Stimulated activated CD4-positive, alpha-beta T cell treated with anti-CD3 and anti-CD28 coated beads, Interleukin-4, amount 100 ng/mL, for 48 hours (primary cell): ENCODE measurements at regions not wholly inside any gene's neighbourhood (a gene's known extent, or its start where the extent isn't known, plus 50 kb on each side); places are given as distances from the start of the nearest gene placed in this dataset.

ENCODE experiments used
- DNase-seq, 2 donors: peaks; one replicate each; pipeline ENCODE4 v3.0.0-alpha.2; 2020; ENCODE audit warnings: low read depth in 2 of 2

DNA sequence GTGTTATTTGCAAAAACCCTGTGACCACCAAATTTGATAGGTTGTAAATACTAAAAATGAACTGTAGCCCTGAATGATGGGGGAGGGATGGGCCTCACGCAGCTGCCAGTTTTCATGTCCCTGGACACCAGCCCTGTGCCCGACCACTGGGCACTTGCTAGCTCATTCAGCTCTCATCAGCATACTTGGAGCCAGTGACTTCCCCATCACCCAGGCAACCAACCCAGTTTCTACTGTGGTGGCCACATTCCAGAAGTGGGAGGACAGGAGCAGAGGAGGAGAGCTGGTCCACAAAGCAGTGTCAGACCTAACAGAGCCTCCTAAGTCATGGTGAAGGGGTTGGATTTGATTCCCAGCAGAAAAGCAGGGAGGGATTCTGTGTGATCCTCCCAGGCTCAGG lies 128.2 kb downstream of the CPEB2 start:
- DNase-seq, result no peak

GRCh38 chr4:15131551-15131950 lies 129.3 kb downstream of the CPEB2 start:
- DNase-seq, result no peak

DNA sequence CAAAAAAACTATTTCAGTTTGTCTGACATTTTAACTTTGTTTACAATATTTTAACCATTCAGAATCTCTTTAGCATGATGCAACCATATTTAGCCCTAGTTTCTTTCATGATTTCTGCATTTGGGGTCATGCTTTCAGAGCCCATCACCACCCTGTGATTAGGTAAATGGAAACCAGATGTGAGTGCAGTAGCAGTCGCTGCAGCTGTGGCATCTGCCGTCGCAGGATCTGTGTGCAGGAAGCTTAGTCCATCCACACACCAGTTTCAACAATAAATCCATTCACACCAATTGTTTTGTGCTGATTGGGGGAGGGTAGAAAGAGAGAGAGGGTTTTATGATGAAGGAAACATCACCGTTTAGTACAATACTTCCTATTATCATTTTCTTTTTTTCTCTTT lies 130.5 kb downstream of the CPEB2 start:
- DNase-seq, result no peak

DNA sequence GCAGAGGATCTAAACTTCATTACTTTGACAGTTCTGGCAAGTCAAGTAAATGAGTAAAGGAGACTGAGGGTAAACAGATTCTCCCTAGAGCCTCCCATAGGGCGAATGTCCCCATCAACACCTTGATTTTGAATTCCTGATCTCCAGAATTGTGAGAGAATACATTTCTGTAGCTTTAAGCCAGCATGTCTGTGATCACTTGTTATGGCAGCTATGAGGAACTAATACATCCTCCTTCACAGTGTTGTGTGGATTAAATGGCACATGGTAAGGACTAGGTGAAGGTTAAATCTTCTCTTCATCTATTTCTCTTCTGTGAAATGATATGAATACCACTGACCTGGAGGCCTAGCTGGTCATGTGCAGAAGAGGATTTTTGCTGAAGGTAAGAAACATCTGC lies 137.3 kb downstream of the CPEB2 start:
- DNase-seq, result no peak

DNA sequence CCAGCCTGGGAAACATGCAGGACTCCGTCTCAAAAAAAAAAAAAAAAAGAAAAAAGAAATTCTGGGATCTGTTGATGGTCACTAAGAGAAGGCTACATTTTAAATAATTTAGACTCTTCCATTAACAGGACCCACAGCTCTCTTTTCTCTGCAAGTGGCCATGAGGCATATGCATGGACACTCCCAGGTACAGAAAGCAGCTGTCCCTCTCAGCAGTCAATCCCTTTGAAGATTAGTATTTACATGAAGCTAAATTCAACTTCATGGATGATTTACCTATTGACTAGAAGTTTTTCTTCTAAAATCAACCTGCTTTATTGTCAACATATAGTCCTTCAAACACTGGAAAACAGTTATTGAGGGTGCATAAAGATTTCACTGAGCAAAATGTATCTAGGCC lies 139.9 kb downstream of the CPEB2 start:
- DNase-seq, result no peak

GRCh38 chr4:15143551-15143950 lies 141.3 kb downstream of the CPEB2 start:
- DNase-seq, result no peak

- DNase-seq, result no peak
Observed at GRCh38 chr4:15144249-15144966, 142.1 kb downstream of the CPEB2 start.

- DNase-seq, result no peak
Observed at GRCh38 chr4:15144967-15145295, 142.7 kb downstream of the CPEB2 start.

DNA sequence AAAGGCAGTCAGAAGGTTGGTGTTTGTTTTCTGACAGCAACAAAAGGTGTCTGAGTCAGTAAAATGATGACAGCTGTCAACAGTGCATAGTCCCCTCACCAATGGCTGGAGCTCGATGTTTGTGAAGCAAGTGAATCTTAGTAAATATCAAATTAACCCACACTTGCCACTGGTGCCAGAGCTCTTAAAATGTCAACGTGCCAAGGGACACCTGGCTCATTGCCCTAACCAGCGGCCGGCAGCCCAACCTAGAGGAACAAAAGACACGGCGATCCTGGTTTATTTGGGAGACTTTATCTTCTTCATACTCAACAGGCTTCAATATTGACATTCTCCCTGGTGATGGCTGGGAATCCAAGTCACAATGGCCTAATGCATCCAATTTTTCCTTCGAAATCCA lies 143.4 kb downstream of the CPEB2 start:
- DNase-seq, result no peak

DNA sequence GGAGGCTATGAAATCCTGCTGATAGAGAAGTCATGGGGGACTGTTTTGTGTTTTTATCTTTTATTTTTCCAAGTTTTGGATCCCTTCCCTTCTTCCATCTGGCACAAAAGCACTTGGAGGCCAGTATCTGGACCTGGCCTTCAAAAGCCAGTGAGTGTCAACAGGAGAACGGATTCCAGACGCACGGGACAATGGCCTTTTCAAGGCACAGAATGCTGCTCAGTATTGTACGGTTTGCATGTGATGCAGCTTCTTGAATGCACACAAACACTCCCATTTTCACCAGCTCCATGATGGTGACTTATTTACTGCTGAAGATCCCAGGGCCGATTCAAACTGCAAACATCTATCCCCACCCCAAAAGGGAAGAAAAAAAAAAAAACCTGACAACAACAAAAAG lies 145.4 kb downstream of the CPEB2 start:
- no peak for DNase-seq

DNA sequence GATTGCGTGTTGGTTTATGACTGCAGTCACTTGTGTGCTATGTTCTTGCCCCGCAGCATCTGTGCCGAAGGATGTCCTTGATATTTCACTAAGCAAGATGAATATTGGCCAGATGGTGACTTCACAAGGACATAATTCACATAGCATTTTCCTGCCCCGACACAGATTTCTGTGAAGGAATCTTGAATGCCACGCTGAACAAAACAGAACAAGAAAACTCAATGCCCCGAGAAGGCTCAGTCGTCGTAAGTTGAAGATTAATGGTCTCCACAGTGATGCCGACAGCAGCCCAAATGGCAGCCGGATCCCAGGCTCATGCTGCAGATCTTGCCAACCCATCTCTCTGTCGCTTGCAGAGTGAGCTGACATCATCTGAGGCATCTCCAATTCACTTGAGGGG lies 145.9 kb downstream of the CPEB2 start:
- DNase-seq, result no peak

DNA sequence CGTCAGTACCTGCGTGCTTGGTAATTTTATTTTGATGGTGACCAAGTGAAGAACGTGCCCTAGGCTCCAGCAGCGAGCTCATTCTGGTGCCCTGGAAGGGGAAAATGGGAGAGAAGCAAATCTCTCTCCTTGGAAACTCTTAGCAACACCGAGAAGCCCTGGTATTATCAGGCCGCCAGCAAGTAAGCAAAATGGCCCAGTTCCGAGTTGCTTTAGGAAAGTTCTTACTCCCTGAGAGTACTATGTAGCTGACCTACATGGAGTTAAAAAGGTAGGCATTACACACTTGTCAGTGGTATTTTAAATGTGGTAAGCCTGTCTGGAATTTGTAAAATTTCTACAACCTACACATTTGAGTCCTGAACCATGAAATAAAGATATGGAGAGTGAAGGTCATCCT lies 146.4 kb downstream of the CPEB2 start:
- DNase-seq, result no peak

DNA sequence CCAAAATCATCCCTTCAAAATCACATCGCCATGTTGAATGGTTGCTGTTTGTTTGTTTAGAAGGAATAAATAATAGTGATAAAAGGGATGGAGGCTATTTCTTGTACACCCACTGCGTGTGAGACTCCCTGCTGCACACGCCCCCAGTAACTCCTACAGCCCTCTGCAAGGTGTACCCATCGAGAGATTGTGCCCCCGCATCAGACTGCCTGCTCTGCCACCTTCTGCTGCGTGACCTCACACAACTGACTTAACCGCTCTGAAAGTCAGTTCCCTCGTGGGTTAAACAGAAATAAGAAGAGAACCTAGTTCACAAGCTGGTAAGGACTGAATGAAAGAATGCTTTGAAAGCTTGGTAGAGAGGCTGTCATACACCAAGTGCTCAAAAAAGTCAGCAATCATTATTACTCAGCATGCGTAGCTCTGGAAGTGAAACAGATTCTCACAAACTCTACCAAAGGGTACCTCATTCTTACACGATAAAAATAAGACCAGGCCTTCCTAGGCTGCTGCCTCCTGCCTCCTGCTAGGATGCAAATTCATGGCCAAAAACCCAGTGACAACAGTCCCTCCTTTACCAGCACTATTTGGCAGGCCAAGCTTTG lies 147.1 kb downstream of the CPEB2 start:
- no peak for DNase-seq

DNA sequence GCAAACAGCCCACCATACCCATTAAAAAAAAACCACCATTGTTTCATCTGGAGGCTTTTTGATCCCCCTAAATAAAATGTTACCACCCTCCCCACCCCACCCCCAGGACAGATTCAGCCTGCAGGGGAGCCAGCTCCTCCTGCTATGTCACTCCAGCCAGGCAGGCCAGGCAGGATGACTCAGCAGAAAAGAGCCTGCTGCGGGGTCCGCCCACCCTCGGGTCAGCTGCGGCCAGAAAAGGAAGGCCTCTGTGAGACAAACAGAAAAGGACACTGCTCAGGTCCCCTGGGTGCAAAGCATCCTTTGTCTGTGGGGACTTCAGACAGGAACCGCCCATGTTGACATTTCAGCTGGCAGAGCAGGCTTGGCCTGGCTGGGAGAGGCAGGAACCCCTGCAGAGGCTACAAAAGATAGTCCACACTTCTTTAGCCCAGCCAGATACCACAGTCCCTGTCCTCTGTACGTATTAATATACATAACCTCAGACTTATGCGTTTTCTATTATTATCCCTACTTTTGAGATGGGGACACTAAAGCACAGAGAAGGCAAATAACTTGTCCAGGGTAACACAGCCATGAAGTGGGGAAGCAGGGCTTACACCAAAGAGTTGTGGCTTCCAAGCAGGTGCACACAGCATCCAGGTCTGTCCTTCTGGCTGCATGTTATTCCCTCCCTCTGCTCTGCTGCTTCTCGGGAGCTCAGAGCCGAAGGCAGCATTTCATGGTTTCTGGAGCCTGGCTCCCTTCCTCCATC lies 147.7 kb downstream of the CPEB2 start:
- no peak for DNase-seq

DNA sequence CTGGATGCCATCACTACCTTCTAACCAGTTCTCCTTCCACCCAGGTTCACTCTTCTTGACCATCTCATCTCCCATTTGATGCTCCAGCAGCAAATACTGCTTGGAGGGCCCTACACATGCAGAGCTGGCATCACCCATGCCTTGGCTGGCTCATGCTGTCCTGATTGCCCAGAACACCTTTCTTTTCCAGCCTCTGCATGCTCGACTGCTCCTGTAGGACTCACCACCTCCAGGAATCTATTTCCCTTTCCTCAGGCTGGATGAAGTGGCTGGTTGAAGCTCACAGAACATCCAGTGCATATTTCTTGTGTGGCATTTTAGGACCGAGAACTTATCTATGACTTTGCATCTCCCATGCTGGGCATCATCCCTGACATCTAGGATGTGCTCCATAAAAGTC lies 148.3 kb downstream of the CPEB2 start:
- DNase-seq, result no peak

GRCh38 chr4:15151033-15151432 lies 148.8 kb downstream of the CPEB2 start:
- DNase-seq, result no peak

GRCh38 chr4:15153662-15154061 lies 151.4 kb downstream of the CPEB2 start:
- no peak for DNase-seq

- DNase-seq, result no peak
Observed at GRCh38 chr4:15158406-15159091, 156.3 kb downstream of the CPEB2 start.

- no peak for DNase-seq
Observed at GRCh38 chr4:15159477-15160019, 157.3 kb downstream of the CPEB2 start.

GRCh38 chr4:15161439-15161838 lies 159.2 kb downstream of the CPEB2 start:
- no peak for DNase-seq

DNA sequence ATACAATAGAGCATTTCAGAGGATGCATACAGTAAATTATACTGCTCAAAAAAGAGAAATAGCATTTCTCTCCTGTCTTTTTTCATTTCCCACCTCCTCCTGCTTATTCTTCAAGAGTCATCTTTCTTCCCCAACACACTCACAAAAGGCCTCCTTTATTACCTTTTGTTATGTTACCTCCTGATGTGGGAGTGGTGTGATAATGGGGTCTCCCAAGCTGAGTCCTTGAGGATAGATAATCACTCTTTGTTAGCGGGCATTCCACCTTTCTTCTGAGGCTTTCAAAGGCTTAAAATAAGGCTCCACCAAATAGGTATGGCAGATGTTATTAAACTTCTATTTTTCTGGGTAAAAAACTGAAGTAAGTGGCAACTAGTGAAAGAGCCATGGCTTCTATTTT lies 159.8 kb downstream of the CPEB2 start:
- no peak for DNase-seq
